ENCODE measurements at regions not wholly inside any gene's neighbourhood (a gene's known extent, or its start where the extent isn't known, plus 50 kb on each side); places are given as distances from the start of the nearest gene placed in this dataset.
"Not testable (repeated sequence)": the region's sequence is repeated elsewhere in the genome, so short reads cannot be mapped to it uniquely, and the experiment has no call there.

GRCh38 chr1:101152633-101153032, 84.2 kb upstream of the S1PR1 start:
- no peak for DNase-seq (ENCODE audit: low spot score)

DNA sequence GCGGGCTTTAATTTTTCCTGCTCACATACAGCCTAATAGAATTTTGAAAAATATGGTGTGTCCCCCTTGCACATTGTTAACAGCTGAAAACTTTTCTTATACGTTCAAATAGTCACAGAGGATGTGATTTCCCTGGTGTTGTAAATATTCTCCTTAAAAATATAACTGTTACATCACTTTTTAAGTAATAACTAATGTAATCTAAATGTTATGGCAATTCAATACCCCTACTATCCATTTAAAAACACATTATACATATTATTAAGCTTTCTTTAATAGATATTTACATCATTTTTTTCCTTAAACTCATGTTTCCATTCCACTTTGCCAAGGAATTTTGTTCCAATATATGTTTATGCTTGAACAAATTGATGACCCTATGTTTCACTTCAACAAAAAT, 85.5 kb upstream of the S1PR1 start:
- no peak for DNase-seq (ENCODE audit: low spot score)

DNA sequence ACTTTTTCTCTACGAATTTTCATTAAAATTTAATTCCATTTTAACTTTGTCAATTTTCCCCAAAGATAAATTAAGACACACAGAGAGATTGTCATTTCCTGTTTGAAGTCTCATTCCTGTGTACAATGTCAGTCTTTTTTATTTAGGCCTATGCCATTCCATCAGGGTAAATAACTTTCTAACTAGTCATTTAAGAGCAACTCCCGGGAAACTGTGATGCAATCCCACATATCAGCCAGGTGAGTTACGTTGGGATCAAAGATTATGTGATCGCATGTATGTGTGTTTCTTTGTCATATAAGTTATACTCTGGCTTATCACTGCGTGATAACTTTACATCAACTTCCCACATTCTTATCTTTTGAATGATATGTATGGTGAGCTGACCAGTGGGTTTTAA, 86.1 kb upstream of the S1PR1 start:
- no peak for DNase-seq (ENCODE audit: low spot score)

GRCh38 chr1:101150266-101150665, 86.6 kb upstream of the S1PR1 start:
- no peak for DNase-seq (ENCODE audit: low spot score)

DNA sequence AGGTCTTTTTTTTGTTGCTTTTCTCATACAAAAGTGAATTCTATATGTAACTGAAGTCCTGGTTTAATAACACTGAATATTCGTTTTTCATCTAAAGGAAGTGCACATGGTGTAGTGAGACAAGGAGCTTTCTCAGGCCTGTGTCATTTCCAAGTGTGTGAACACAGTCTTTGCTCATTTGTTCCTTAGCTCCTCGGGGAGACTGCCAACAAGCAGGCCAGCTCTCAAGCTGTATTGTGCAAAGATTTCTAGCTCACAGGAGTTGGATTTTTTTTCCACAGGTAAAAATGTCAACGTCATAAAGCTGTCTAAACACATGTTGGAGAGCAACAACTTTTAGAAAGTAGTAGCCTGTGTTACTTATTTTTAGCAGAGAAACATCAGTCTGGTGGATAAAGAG, 87.8 kb upstream of the S1PR1 start:
- DNase-seq (ENCODE audit: low spot score): peak; percentile 16

- no peak for DNase-seq (ENCODE audit: low spot score)
Observed at GRCh38 chr1:101147381-101147780, 89.4 kb upstream of the S1PR1 start.

- no peak for DNase-seq (ENCODE audit: low spot score)
Observed at GRCh38 chr1:101145449-101145820, 91.4 kb upstream of the S1PR1 start.

GRCh38 chr1:101144671-101145448, 92.0 kb upstream of the S1PR1 start:
- DNase-seq (ENCODE audit: low spot score): no peak

DNA sequence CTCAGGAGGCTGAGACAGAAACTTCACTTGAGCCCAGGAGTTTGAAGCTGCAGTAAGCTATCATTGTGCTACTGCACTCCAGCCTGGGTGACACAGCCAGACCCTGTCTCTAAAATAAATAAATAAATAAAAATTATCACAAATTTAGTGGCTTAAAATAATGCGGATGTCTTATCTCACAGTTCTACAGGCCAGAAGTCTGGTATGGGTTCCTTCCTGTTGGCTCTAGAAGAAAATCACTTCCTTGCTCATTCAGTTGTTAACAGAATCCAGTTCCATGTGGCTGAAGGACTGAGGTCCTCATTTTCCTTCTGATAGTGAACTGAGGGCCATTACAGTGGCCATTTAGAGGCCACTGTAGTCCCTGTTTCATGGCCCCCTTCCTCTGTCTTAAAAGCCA, 94.6 kb upstream of the S1PR1 start:
- no peak for DNase-seq (ENCODE audit: low spot score)

DNA sequence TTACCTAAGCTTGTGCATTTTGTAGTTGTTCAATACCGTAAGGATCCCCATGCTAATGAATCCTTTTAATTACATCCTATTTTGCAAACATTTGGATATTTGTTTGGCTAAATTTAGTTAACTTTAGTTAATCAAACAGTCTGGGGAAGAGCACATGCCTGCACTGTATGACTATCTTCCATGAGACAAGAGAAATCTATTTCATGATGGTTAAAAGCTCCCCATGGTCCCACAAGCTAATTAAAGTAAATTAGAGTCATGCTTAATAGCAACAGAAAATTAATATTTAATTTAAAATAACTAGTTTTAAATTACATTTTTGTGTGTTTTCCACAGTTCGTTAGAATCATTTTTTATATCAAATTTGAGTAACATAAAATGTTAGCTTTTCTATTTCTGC, 95.4 kb upstream of the S1PR1 start:
- no peak for DNase-seq (ENCODE audit: low spot score)

GRCh38 chr1:101139821-101140718, 96.7 kb upstream of the S1PR1 start:
- no peak for DNase-seq (ENCODE audit: low spot score)

DNA sequence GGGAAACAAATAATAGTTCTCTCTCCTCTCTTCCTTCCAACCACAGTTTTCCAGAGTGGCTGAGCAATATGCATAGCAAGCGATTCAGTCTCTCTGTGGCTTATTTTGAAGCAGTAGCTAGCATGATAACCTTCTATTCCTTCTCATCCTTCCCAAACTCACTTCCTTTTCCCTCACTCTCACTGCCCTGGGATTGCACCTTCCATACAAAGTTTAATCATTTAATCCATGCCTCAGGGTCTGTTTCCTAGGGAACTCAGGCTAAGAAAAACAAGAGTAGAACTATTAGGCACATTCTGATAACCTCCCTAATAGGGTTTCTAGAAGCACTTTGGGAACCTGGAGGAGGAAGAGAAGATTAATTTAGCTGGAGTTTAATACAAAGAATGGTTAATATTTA, 97.7 kb upstream of the S1PR1 start:
- DNase-seq (ENCODE audit: low spot score): no peak

- peak; percentile 71 for DNase-seq (ENCODE audit: low spot score)
Observed at GRCh38 chr1:101137144-101138126, 99.4 kb upstream of the S1PR1 start.

DNA sequence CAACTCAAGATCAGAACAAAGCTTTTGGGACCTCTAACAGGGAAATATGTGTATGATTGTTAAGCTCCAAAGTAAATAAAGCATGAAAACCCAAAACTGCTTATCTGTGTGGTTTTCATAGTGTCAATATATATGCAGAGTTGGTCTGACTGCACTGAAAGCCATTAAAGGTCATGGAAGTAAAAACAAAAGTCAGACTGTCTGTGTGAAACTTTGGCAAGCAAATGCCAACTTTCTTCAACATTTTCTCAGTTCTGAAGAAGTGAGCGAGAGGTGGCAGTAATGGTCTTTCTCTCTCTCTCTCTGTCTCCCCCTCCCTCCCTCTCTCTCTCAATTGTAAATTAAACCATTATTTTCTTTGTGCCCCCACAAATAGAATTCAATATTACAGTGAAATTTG, 100.1 kb upstream of the S1PR1 start:
- no peak for DNase-seq (ENCODE audit: low spot score)

GRCh38 chr1:101136271-101136670, 100.5 kb upstream of the S1PR1 start:
- DNase-seq (ENCODE audit: low spot score): no peak

DNA sequence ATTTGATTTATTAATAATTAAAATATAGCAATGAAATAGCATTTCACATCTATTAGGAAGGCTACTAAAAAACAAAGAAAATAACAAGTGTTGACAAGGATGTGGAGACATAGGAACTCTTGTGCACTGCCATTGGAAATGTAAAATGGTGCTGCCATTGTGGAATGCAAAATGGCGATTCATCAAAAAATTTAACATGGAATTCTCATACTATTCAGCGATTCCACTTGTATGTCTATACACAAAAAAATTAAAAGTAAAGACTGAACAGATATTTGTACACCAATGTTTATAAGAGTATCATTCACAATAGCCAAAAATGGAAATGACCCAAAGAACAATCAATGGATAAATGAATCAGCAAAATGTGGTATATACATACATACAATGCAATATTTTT, 101.3 kb upstream of the S1PR1 start:
- DNase-seq (ENCODE audit: low spot score): no peak

DNA sequence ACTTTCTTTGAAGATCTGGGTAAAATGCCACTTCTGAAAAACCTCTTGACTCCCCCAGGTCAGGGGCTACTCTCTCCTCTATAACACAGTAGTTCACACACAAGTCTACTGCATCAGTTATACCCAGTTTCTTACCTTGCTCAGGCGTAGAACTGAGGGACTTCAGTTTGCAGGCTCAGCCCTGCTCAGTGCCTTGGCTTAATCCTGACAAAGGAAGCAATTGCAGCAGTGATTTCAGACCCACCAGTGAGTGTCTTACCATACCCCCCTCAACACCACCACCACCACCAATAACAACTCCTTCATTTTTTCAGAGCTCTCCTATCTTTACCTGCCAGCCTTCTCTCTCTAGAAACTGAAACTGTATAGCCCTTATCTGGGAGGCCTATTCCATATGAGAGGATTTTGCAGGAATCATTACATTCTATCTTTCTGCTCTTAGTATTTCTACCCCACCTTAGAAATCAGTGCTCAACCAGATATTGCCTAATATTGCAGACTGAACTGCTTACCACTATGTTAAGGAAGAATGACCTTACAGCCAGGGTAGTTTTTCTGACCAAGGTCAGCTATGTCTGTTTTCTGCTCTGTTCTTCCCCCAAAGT, 105.5 kb upstream of the S1PR1 start:
- no peak for DNase-seq (ENCODE audit: low spot score)

DNA sequence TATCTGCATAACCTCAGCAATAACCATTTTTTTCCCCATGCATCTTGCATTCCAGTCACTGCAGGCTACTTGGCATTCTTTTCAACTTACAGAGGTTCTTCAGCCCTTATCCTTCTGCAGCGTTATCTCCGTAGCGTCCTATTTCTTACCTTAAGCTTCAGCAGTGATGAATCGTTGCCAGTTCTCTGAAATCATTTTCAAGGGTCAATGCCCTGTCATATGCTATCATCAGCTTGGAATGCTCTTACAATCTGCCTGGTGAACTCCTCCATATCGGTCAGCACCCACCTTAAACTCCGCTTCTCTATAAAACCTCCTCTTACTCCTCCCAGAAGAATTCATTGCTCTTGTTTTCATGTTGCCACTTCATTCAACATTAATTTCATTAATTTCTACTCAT, 105.1 kb upstream of the DPH5 start:
- DNase-seq (ENCODE audit: low spot score): no peak

DNA sequence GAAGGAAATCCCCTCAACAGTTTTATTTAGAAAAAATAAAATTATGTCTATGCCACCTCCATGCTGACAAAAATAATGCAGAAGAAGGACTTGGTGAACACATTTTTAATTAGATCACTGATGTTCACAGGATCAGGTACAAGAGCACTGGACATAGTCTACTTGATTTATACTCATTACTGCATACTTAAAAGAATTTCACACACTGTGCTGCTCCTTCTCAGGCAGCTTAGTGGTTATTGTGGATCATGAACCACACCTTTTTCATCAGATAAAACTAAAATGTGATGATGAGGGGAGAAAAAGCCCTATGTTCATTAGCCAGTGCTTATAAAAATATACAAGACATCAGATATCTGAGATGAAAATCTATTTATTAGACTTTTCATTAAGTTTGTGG, 103.3 kb upstream of the DPH5 start:
- no peak for DNase-seq (ENCODE audit: low spot score)

DNA sequence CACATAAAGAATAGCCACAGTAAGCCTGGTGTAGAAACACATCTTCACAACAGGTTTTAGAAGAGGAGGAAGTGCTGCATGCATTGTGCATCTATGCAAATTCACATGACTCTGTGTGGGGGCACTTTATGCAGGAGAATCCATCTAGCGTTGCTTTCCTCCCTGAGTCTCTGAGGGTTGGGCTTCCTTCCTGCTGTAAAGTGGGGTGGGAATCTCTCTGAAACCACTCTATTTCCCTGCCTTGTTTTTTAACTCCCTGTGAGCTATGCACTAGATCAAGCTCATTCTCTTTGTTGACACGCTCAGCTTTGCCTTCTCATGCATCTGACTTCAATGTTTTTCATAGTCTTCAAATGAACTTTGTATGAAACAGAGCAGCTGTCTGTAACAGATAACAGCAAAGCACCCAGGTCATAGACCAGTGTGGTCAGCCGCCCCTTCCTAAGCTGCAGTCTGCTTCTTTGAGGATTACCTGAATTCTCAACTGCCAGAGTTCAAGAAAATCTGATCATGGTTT, 102.7 kb upstream of the DPH5 start:
- DNase-seq (ENCODE audit: low spot score): no peak

GRCh38 chr1:101124405-101124804, 98.8 kb upstream of the DPH5 start:
- DNase-seq (ENCODE audit: low spot score): no peak

- not testable (repeated sequence) for DNase-seq (ENCODE audit: low spot score)
Observed at GRCh38 chr1:101123904-101124303, 98.3 kb upstream of the DPH5 start.

Measured in GM03348 (cell line).